Fibroblast of villous mesenchyme (primary cell): ENCODE measurements at regions not wholly inside any gene's neighbourhood (a gene's known extent, or its start where the extent isn't known, plus 50 kb on each side); places are given as distances from the start of the nearest gene placed in this dataset. TPM values are rescaled to one million over a fixed set of nuclear protein-coding genes. Genes with fewer than 3 reads are reported as not detected.

Experiments
- DNase-seq: peaks from one replicate; pipeline ENCODE4 v3.0.0-alpha.2; 2010; ENCODE audit warnings: low read depth
- H3K4me3 ChIP-seq: 2 replicates; pipeline ENCODE4 v1.5.1; 2011; ENCODE audit warnings: low read depth, mild to moderate bottlenecking, low read length
- small RNA-seq: library from RNA; depleted of rRNA; stranded (forward); fragments of <200 nt; gene quantifications from one replicate; pipeline ENCODE3, GENCODE V24; 2012
- TF ChIP-seq, protein P1 (sequence below): IDR thresholded peaks from 2 replicates; pipeline ENCODE4 v1.5.1; 2012; ENCODE audit warnings: low read depth, mild to moderate bottlenecking, low read length; ENCODE audit not compliant: insufficient read depth

DNA sequence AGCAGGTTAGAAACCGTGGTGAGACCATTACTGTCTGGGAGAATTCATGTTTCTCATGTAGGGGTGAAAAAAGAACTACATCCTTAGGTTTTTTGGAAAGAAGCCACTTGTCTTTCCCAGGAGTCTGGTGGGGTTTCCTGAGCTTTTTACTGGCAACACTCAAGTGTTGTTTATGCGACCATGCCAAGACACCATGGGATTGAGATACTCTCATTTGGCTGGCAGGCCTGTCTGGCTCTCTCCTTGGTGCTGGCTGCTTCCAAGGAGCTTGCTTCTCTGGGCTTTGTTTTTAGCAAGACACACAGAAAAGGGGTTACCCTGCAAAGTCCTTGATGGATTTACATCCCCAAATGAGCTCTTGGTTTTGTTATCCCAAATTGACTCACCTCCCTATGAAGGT is 80.9 kb upstream of the ISL1 start:
- TF ChIP-seq, protein P1, sequence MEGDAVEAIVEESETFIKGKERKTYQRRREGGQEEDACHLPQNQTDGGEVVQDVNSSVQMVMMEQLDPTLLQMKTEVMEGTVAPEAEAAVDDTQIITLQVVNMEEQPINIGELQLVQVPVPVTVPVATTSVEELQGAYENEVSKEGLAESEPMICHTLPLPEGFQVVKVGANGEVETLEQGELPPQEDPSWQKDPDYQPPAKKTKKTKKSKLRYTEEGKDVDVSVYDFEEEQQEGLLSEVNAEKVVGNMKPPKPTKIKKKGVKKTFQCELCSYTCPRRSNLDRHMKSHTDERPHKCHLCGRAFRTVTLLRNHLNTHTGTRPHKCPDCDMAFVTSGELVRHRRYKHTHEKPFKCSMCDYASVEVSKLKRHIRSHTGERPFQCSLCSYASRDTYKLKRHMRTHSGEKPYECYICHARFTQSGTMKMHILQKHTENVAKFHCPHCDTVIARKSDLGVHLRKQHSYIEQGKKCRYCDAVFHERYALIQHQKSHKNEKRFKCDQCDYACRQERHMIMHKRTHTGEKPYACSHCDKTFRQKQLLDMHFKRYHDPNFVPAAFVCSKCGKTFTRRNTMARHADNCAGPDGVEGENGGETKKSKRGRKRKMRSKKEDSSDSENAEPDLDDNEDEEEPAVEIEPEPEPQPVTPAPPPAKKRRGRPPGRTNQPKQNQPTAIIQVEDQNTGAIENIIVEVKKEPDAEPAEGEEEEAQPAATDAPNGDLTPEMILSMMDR, result no peak
- H3K4me3 ChIP-seq, result no peak overlapping the region
- no peak for DNase-seq

DNA sequence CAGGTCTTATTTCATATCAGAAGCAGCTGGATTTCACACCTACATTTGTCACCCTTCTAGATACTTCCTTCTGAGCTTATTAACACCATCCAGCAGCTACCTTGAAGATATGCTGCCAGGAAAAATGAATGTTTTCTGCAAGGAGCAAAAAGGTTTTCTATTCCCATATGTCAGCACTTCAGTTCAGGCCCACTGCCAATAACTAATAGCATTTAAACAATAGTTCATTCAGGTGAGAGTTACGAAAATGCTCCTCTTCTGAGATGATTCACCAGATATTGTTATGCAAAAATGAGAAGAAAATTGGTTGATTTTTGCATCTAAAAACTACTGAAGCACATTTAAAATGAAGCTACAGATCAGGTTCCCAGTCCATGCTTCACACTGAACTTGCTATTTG is 56.4 kb upstream of the ISL1 start:
- TF ChIP-seq, protein P1, result no peak
- no peak for DNase-seq
- H3K4me3 ChIP-seq, result no peak overlapping the region

Small RNAs in the stretch of these regions (small RNA-seq; reads per million reads assigned to genes)
- gene AC022441.3, result not detected
- gene RNU6-1296P, result not detected
- gene RNU6-480P, result not detected
